Sigmoid colon (tissue), 4 donors: ENCODE measurements at regions not wholly inside any gene's neighbourhood (a gene's known extent, or its start where the extent isn't known, plus 50 kb on each side); places are given as distances from the start of the nearest gene placed in this dataset.

Experiments used
- CTCF ChIP-seq, 4 experiments: fragments of 450-650 bp in 3 of 4; fragments of 200-600 bp in 1 of 4; IDR thresholded peaks; one replicate each; pipeline ENCODE4 v1.5.1; 2016 to 2019; ENCODE audit warnings: antibody characterized with exemption in 4 of 4, mild to moderate bottlenecking in 3 of 4, moderate library complexity in 2 of 4
- EP300 ChIP-seq, 4 donors: sonication (generic); formaldehyde crosslinking; IDR thresholded peaks; one replicate each; pipeline ENCODE4 v1.6.1; 2017; ENCODE audit warnings: antibody characterized with exemption in 4 of 4
- POLR2A ChIP-seq, 2 donors: fragments of 450-650 bp; IDR thresholded peaks; one replicate each; pipeline ENCODE4 v1.6.1; 2016; ENCODE audit warnings: antibody characterized with exemption in 2 of 2, mild to moderate bottlenecking in 2 of 2, moderate library complexity in 2 of 2
- POLR2AphosphoS5 ChIP-seq, 4 donors: sonication (generic); formaldehyde crosslinking; IDR thresholded peaks; one replicate each; pipeline ENCODE4 v1.6.1; 2017; ENCODE audit warnings: antibody characterized with exemption in 4 of 4

- TF ChIP-seq POLR2AphosphoS5 (IDR thresholded peaks at IDR 0.05) (no peak), CTCF (IDR thresholded peaks at IDR 0.05) (no peak), POLR2A (IDR thresholded peaks at IDR 0.05) (no peak), EP300 (IDR thresholded peaks at IDR 0.05) (no peak)
Measured at GRCh38 chr15:39134282-39134681, 446.6 kb upstream of the THBS1 start.
